ENCODE measurements at regions not wholly inside any gene's neighbourhood (a gene's known extent, or its start where the extent isn't known, plus 50 kb on each side); places are given as distances from the start of the nearest gene placed in this dataset.

GRCh38 chr11:116595305-116595880, 177.4 kb downstream of the BUD13 start:
- Histone ChIP-seq H3K27ac (no peak overlapping the region), H3K36me3 (no peaks in the 10 kb centered on the region), H3K4me3 (no peak overlapping the region), H3K4me1 (no peaks in the 10 kb centered on the region), H3K27me3 (no peaks in the 10 kb centered on the region), H3K9me3 (no peaks in the 10 kb centered on the region)
- DNase-seq (ENCODE audit: low spot score in 2 of 2), result no peak
- TF ChIP-seq, protein P1, sequence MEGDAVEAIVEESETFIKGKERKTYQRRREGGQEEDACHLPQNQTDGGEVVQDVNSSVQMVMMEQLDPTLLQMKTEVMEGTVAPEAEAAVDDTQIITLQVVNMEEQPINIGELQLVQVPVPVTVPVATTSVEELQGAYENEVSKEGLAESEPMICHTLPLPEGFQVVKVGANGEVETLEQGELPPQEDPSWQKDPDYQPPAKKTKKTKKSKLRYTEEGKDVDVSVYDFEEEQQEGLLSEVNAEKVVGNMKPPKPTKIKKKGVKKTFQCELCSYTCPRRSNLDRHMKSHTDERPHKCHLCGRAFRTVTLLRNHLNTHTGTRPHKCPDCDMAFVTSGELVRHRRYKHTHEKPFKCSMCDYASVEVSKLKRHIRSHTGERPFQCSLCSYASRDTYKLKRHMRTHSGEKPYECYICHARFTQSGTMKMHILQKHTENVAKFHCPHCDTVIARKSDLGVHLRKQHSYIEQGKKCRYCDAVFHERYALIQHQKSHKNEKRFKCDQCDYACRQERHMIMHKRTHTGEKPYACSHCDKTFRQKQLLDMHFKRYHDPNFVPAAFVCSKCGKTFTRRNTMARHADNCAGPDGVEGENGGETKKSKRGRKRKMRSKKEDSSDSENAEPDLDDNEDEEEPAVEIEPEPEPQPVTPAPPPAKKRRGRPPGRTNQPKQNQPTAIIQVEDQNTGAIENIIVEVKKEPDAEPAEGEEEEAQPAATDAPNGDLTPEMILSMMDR (IDR thresholded peaks at IDR 0.05), result no peak
- intact Hi-C loops (cut with DNase I), result no loop called here

DNA sequence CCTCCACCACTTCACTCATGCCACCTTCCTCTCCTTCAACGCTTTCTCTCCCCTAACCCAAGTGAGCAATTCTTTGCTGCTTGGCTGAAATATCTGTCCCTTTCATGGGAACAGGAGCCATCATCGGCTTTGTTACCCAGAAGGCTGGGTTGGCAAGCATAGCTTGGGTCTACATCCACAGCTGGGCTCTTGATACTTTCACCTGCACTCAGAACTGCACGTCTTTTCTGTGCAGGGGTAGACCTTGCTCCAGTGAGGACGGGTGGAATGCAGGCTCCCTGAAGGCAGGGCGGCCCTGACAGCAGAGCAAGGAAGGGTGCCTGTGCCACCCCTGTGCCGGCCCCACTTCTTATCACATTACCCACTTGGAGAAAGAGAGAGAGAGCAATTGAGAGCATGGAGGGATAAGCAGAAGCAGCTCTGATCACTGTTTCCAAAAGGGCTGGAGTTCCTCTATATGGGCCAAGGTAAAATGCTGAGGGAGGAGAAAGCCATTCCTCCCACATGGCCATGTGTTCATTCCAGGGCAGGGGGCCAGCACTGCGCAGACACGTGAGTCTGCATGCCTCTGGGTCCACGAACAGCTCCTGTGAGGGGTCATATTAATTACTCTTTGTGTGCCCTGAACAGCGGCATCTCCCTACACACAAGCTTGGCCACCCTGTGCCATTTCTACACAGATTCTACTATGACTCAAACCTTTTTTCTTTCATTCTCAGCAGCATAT, 181.8 kb downstream of the BUD13 start:
- no peaks in the 10 kb centered on the region for H3K36me3 ChIP-seq

DNA sequence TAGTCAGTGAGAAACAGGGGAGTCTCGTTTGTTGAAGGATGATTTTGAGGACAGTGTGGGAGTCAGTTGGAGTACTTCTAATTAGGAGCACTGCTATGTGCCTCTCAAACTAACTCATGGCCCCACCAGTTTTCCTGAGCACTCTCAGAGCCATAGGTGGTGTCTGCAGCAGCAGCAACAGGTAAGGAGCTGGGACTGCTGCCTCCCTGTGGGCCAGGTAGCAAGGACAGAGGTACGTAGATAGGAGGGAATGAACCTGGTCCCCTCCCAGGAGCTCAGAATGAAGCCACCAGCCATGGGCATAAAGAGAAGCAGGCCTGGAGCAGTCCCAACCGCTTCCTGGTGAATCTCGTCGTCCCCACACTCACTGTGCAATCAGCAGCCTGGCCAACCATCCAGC, 183.4 kb downstream of the BUD13 start:
- DNase-seq (ENCODE audit: low spot score in 2 of 2), result no peak
- intact Hi-C loops (cut with DNase I), result no loop called here
- TF ChIP-seq, protein P1 (IDR thresholded peaks at IDR 0.05), result no peak
- no peaks in the 10 kb centered on the region for H3K4me1 ChIP-seq
- no peaks in the 10 kb centered on the region for H3K27me3 ChIP-seq
- H3K36me3 ChIP-seq, result no peaks in the 10 kb centered on the region
- H3K4me3 ChIP-seq, result no peak overlapping the region
- H3K9me3 ChIP-seq, result no peaks in the 10 kb centered on the region
- H3K27ac ChIP-seq, result no peak overlapping the region

More for the DNA sequence above, 181.8 kb downstream of the BUD13 start:
- TF ChIP-seq, protein P1 (IDR thresholded peaks at IDR 0.05), result no peak
- no peak overlapping the region for H3K27ac ChIP-seq
- no peaks in the 10 kb centered on the region for H3K4me1 ChIP-seq
- no peak overlapping the region for H3K4me3 ChIP-seq
- intact Hi-C loops (cut with DNase I), result no loop called here
- no peaks in the 10 kb centered on the region for H3K9me3 ChIP-seq
- H3K27me3 ChIP-seq, result no peaks in the 10 kb centered on the region
- no peak for DNase-seq (ENCODE audit: low spot score in 2 of 2)

- TF ChIP-seq, protein P1 (IDR thresholded peaks at IDR 0.05), result no peak
- no peak for DNase-seq (ENCODE audit: low spot score in 2 of 2)
- no peaks in the 10 kb centered on the region for H3K9me3 ChIP-seq
- no peaks in the 10 kb centered on the region for H3K36me3 ChIP-seq
- no peaks in the 10 kb centered on the region for H3K27me3 ChIP-seq
- H3K4me3 ChIP-seq, result no peak overlapping the region
- no peaks in the 10 kb centered on the region for H3K4me1 ChIP-seq
- intact Hi-C loops (cut with DNase I), result no loop called here
- no peak overlapping the region for H3K27ac ChIP-seq
These were observed 186.4 kb downstream of the BUD13 start for GRCh38 chr11:116586392-116586791.

- no peak overlapping the region for H3K27ac ChIP-seq
- no peaks in the 10 kb centered on the region for H3K36me3 ChIP-seq
- H3K9me3 ChIP-seq, result no peaks in the 10 kb centered on the region
- H3K4me3 ChIP-seq, result no peak overlapping the region
- peaks cover 13% of the 10 kb centered on the region for H3K27me3 ChIP-seq
- TF ChIP-seq, protein P1 (IDR thresholded peaks at IDR 0.05), result no peak
- DNase-seq (ENCODE audit: low spot score in 2 of 2), result no peak
- intact Hi-C loops (cut with DNase I), result no loop called here
- no peaks in the 10 kb centered on the region for H3K4me1 ChIP-seq
These were observed 190.2 kb downstream of the BUD13 start for GRCh38 chr11:116582571-116582970.
